ENCODE measurements at regions not wholly inside any gene's neighbourhood (a gene's known extent, or its start where the extent isn't known, plus 50 kb on each side); places are given as distances from the start of the nearest gene placed in this dataset.

GRCh38 chr13:46947425-46948191 is 50.8 kb upstream of the HTR2A start:
- TF ChIP-seq CTCF (IDR thresholded peaks at IDR 0.05) (no peak), POLR2A (IDR thresholded peaks at IDR 0.05) (no peak)
